GM12873 (cell line): ENCODE measurements at regions not wholly inside any gene's neighbourhood (a gene's known extent, or its start where the extent isn't known, plus 50 kb on each side); places are given as distances from the start of the nearest gene placed in this dataset.

Experiments
- CTCF ChIP-seq: IDR thresholded peaks from 2 replicates; pipeline ENCODE4 v1.5.1; 2012; ENCODE audit warnings: low read depth, mild to moderate bottlenecking, moderate library complexity, low read length, control low read depth; ENCODE audit not compliant: insufficient read depth; ENCODE audit errors: missing control alignments

GRCh38 chr3:36166477-36166876, 213.8 kb upstream of the STAC start:
- TF ChIP-seq CTCF = no peak

GRCh38 chr3:36172699-36173098, 207.6 kb upstream of the STAC start:
- TF ChIP-seq CTCF = no peak

DNA sequence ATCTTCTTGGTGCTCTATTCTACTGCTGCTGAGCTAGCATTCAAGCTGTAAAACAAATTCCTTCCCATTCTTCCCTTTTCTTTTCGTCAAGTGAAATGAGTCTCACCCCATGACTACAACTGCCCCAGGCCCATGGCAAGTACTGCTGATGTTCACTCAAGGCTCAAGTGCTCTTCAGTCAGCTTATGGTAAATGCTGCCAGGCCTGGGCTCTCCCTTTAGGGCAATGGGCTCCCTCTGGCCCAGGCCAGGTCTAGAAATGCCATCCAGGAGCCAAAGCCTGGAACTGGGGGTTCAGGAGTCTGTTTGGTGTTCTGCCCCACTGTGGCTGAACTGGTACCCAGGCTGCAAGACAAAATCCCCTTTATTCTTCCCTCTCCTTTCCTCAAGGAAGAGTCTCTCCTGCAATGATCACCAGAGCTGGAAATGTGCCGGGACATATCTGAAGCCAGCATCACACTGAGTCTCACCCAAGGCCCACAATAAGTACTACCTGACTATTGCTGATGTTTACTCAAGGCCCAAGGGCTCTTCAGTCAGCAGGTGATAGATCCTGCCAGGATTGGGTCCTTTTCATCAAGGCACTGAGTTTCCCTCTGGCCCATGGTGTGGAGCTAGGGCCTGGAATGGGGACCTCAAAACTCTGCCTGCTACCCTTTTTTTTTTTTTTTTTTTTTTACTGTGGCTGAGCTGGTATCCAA, 205.0 kb upstream of the STAC start:
- TF ChIP-seq CTCF = no peak

GRCh38 chr3:36175916-36176461, 204.3 kb upstream of the STAC start:
- no peak for TF ChIP-seq CTCF

GRCh38 chr3:36178018-36178417, 202.3 kb upstream of the STAC start:
- TF ChIP-seq CTCF = no peak

- no peak for TF ChIP-seq CTCF
Observed at GRCh38 chr3:36182024-36182423, 198.3 kb upstream of the STAC start.

GRCh38 chr3:36192901-36193300, 187.4 kb upstream of the STAC start:
- TF ChIP-seq CTCF = no peak

DNA sequence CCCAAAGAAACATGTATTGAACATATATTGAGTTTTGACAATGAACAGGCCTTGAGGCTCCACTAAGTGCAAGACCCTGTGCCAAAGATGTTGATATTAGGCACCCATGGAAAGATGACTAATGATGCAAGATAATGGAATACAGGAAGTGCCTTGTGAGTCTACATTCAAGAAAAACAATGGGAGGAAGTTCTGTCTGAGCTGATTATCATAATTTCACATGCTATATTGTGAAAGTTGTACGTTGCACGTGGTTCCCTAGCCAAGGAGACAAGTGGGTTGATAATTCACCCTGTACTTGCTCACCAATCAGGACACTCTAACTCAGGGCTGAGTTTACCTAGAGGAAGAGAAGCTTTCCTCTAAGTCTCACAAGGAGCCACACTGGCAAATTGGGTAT, 186.9 kb upstream of the STAC start:
- TF ChIP-seq CTCF = no peak
